HFF-Myc (cell line): ENCODE measurements at regions not wholly inside any gene's neighbourhood (a gene's known extent, or its start where the extent isn't known, plus 50 kb on each side); places are given as distances from the start of the nearest gene placed in this dataset.
"Not testable (repeated sequence)": the region's sequence is repeated elsewhere in the genome, so short reads cannot be mapped to it uniquely, and the experiment has no call there.

Experiments used
- DNase-seq: peaks from one replicate; pipeline ENCODE4 v3.0.0-alpha.2; 2011; ENCODE audit warnings: low read depth; ENCODE audit errors: extremely low read depth
- H3K4me3 ChIP-seq: replicated peaks from 2 replicates; pipeline ENCODE4 v1.5.1; 2011; ENCODE audit warnings: low read depth, mild to moderate bottlenecking, control low read depth, low read length
- CTCF ChIP-seq: IDR thresholded peaks from 2 replicates; pipeline ENCODE4 v1.5.1; 2012; ENCODE audit warnings: mild to moderate bottlenecking, low read depth, low read length, control low read depth; ENCODE audit errors: missing control alignments

- H3K4me3 ChIP-seq = no peak overlapping the region
- no peak for TF ChIP-seq CTCF
- no peak for DNase-seq
Observed at GRCh38 chr12:88717188-88717587, 136.9 kb upstream of the KITLG start.

GRCh38 chr12:88716240-88716639 lies 136.0 kb upstream of the KITLG start:
- no peak for DNase-seq
- H3K4me3 ChIP-seq = no peak overlapping the region
- no peak for TF ChIP-seq CTCF

GRCh38 chr12:88715673-88716072 lies 135.4 kb upstream of the KITLG start:
- DNase-seq = no peak
- no peak for TF ChIP-seq CTCF
- H3K4me3 ChIP-seq = no peak overlapping the region

GRCh38 chr12:88714263-88714882 lies 134.1 kb upstream of the KITLG start:
- not testable (repeated sequence) for H3K4me3 ChIP-seq, DNase-seq

- no peak for TF ChIP-seq CTCF
- DNase-seq = no peak
- H3K4me3 ChIP-seq = no peak overlapping the region
Observed at GRCh38 chr12:88707800-88708199, 127.5 kb upstream of the KITLG start.

- TF ChIP-seq CTCF = no peak
- H3K4me3 ChIP-seq = no peak overlapping the region
- no peak for DNase-seq
Observed at GRCh38 chr12:88706286-88706685, 126.0 kb upstream of the KITLG start.

GRCh38 chr12:88703790-88704189 lies 123.5 kb upstream of the KITLG start:
- no peak for TF ChIP-seq CTCF
- H3K4me3 ChIP-seq = no peak overlapping the region
- DNase-seq = no peak
